ENCODE measurements at regions not wholly inside any gene's neighbourhood (a gene's known extent, or its start where the extent isn't known, plus 50 kb on each side); places are given as distances from the start of the nearest gene placed in this dataset.

DNA sequence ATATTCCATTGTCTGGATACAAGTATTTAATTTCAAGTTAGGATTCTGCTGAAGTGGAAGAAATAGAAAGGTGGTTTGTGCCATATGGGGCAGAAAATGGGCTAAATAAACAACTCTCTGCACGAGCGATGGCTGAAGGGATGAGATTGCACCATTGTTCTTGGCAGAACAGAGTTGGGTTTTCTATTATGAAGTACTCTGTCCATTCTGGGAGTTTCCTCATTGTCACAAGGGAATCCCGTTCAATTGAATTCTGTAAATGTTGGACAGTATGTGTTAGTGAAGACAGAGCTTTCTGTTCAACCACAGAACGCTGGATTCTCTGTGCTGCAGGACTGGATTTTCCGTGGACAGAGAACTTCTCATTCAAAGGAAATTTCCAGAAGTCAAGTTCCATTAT lies 345.5 kb upstream of the PRICKLE1 start:
- TF ChIP-seq, protein P1, sequence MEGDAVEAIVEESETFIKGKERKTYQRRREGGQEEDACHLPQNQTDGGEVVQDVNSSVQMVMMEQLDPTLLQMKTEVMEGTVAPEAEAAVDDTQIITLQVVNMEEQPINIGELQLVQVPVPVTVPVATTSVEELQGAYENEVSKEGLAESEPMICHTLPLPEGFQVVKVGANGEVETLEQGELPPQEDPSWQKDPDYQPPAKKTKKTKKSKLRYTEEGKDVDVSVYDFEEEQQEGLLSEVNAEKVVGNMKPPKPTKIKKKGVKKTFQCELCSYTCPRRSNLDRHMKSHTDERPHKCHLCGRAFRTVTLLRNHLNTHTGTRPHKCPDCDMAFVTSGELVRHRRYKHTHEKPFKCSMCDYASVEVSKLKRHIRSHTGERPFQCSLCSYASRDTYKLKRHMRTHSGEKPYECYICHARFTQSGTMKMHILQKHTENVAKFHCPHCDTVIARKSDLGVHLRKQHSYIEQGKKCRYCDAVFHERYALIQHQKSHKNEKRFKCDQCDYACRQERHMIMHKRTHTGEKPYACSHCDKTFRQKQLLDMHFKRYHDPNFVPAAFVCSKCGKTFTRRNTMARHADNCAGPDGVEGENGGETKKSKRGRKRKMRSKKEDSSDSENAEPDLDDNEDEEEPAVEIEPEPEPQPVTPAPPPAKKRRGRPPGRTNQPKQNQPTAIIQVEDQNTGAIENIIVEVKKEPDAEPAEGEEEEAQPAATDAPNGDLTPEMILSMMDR (IDR thresholded peaks at IDR 0.05; ENCODE audit: insufficient read depth, low read length), result no peak
- H3K4me3 ChIP-seq (ENCODE audit: low read depth, low read length), result no peak overlapping the region
- DNase-seq (ENCODE audit: low read depth), result no peak

DNA sequence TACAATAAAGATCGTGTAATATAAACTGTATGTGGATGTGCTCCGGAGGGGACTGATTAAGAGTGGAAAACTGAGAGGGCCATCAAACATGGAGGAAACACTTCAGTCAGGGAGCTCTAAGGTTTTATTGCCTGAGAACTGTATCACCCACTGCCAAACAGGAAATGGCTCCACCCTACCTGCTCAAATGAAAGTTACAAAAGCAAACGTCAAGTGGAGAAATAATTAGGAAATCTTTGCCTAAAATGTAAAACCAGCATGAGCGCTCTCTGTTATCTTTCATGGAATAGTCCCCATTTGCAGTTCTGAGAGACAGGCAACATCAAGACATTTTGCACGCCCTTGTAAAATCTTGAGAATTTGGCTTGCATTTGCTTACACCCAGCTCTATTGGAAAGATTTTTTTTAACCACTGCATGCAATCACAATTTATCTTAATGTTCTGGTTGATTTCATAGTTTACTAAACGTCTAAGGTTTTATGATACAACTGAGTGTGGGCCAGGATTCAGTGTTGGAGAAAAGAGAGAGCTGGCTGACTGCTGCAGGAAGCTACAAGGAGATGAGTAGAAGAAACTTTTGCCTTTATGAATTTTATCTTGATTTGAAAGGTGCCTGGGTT lies 344.0 kb upstream of the PRICKLE1 start:
- H3K4me3 ChIP-seq (ENCODE audit: low read depth, low read length), result no peak overlapping the region
- TF ChIP-seq, protein P1 (IDR thresholded peaks at IDR 0.05; ENCODE audit: insufficient read depth, low read length), result no peak
- peak; percentile 16 for DNase-seq (ENCODE audit: low read depth)

DNA sequence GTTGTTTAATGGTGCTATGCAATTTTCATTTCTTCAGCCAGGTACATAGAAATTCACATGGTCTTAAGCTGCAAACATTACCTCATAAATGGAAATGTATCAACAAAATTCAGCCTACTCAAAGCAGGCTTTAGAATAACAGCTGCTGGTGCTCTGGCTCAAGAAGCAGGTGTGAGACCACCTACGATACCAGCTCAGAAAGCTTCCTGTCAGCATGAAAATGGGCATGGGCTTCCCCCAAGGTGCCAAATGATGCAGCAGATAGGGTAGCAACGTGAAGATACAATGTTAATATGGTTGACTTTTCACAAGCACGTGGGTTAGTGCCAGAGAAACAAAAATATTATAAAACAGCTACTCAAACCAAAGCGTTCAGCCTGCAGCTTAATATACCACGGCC lies 343.4 kb upstream of the PRICKLE1 start:
- TF ChIP-seq, protein P1 (IDR thresholded peaks at IDR 0.05; ENCODE audit: insufficient read depth, low read length), result no peak
- H3K4me3 ChIP-seq (ENCODE audit: low read depth, low read length), result no peak overlapping the region
- no peak for DNase-seq (ENCODE audit: low read depth)

DNA sequence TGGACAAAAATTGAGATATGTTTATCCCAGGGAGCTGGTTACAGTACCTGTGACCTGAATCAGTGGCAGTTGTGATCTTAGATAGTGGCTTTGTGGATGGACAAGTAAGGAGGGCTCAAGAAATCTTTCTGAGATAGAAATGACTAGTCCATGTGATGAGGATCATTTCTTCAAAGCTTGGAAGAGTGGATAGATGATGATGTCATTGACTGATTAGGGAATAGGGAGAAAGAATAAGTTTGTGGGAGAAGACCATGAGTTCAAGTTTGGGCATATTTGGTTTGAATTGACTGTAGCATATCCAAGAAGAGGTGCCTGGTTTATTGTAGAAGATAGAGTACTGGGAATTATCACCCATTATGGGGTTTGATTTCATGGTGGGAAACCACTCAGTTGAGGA lies 336.7 kb upstream of the PRICKLE1 start:
- no peak overlapping the region for H3K4me3 ChIP-seq (ENCODE audit: low read depth, low read length)
- DNase-seq (ENCODE audit: low read depth), result no peak
- TF ChIP-seq, protein P1 (IDR thresholded peaks at IDR 0.05; ENCODE audit: insufficient read depth, low read length), result no peak

DNA sequence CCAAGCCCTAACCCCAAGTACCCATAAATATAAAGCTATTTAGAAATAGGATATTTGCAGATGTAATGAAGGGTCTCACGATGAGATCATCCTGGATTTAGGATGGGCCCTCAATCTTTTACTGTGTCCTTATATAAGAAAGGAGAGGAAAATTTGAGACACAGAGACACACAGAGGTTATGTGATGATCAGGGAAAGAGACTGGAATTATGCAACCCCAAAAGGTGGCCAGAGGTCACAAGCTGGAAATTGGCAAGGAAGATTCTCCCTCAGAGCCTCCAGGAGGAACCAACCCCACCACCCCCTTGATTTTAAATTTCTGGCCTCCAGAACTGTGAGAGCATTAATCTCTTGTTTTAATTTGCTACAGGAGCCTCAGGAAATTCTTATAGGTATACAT lies 334.9 kb upstream of the PRICKLE1 start:
- DNase-seq (ENCODE audit: low read depth), result no peak
- TF ChIP-seq, protein P1 (IDR thresholded peaks at IDR 0.05; ENCODE audit: insufficient read depth, low read length), result no peak

DNA sequence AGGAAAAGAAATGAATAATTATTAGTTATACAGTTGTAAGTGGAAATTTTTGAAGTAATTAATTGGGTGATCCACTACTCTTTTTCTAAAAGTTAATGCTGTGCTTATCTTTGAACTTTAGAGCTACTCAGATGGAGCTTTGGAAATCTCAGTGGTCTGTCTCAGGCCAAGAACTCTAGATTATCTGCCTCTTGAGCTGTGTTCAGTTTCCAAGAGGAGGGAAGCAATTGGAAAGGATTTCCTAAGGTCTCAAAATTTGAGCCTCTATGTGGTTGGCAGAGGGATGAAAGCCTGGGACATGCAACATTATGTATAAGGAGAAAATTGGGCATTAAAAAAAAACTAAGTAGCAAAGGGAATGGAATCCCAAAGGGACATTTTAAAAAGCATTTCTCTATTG lies 334.0 kb upstream of the PRICKLE1 start:
- TF ChIP-seq, protein P1 (IDR thresholded peaks at IDR 0.05; ENCODE audit: insufficient read depth, low read length), result no peak
- no peak overlapping the region for H3K4me3 ChIP-seq (ENCODE audit: low read depth, low read length)
- DNase-seq (ENCODE audit: low read depth), result no peak

More for the DNA sequence above, 334.9 kb upstream of the PRICKLE1 start:
- no peak overlapping the region for H3K4me3 ChIP-seq (ENCODE audit: low read depth, low read length)

DNA sequence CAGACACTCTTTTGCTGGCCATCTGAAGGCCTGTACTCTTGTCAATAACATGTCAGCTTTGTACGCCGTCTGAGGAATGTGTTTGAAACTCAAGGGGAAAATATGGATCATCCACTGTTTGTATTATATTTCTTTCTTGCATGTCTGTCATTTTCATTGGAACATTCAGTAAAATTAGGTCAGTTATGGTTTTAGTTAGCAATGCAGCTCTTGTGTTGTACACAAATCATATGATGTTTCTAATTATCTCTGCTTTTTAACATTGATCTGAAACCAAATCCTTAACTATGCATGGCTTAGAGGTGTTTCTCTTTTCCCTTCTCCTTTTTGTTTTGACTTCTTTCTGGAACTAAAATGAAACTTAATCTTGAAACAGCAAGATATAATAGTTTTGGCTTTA lies 333.6 kb upstream of the PRICKLE1 start:
- no peak overlapping the region for H3K4me3 ChIP-seq (ENCODE audit: low read depth, low read length)
- DNase-seq (ENCODE audit: low read depth), result no peak
- TF ChIP-seq, protein P1 (IDR thresholded peaks at IDR 0.05; ENCODE audit: insufficient read depth, low read length), result no peak
